SK-N-SH treated with all-trans-retinoic acid at 6 μM for 48 hours (cell line): ENCODE measurements at regions not wholly inside any gene's neighbourhood (a gene's known extent, or its start where the extent isn't known, plus 50 kb on each side); places are given as distances from the start of the nearest gene placed in this dataset.

ENCODE experiments used
- ESRRG ChIP-seq: fragments of 250-450 bp; sonication (Bioruptor Pico); IDR thresholded peaks from 2 replicates; pipeline ENCODE4 v1.6.1; 2021; ENCODE audit warnings: mild to moderate bottlenecking
- PATZ1 ChIP-seq: fragments of 250-450 bp; sonication (Bioruptor Pico); IDR thresholded peaks from 2 replicates; pipeline ENCODE4 v1.8.0; 2020; ENCODE audit warnings: mild to moderate bottlenecking, moderate library complexity, borderline replicate concordance
- PPARA ChIP-seq: fragments of 250-450 bp; sonication (Bioruptor Pico); IDR thresholded peaks from 2 replicates; pipeline ENCODE4 v1.5.0; 2020; ENCODE audit warnings: mild to moderate bottlenecking, borderline replicate concordance
- RARB ChIP-seq: fragments of 250-450 bp; sonication (Bioruptor Pico); IDR thresholded peaks from 2 replicates; pipeline ENCODE4 v1.8.0; 2021; ENCODE audit warnings: mild to moderate bottlenecking, moderate library complexity
- TCF4 ChIP-seq: fragments of 250-450 bp; sonication (Bioruptor Pico); IDR thresholded peaks from 2 replicates; pipeline ENCODE4 v1.8.0; 2021; ENCODE audit warnings: mild to moderate bottlenecking, moderate library complexity, borderline replicate concordance
- TOX ChIP-seq: fragments of 250-450 bp; sonication (Bioruptor Pico); IDR thresholded peaks from 2 replicates; pipeline ENCODE4 v1.8.0; 2021; ENCODE audit warnings: mild to moderate bottlenecking, moderate library complexity, borderline replicate concordance
- ZFP3 ChIP-seq: fragments of 250-450 bp; sonication (Bioruptor Pico); IDR thresholded peaks from 2 replicates; pipeline ENCODE4 v1.5.0; 2020; ENCODE audit warnings: mild to moderate bottlenecking, moderate library complexity
- ZNF565 ChIP-seq: fragments of 450-650 bp; formaldehyde crosslinking; conservative IDR thresholded peaks from 2 replicates; pipeline ENCODE4 v1.5.0; 2020; ENCODE audit warnings: low read depth, mild to moderate bottlenecking, moderate library complexity
- ZNF8 ChIP-seq: fragments of 450-650 bp; formaldehyde crosslinking; IDR thresholded peaks from 2 replicates; pipeline ENCODE4 v1.5.0; 2020; ENCODE audit warnings: mild to moderate bottlenecking, moderate library complexity

GRCh38 chr4:166460769-166461550, 587.9 kb downstream of the TLL1 start:
- TF ChIP-seq TCF4 (no peak), ESRRG (CRISPR knock-in tag) (no peak), ZNF565 (CRISPR knock-in tag) (no peak), RARB (CRISPR knock-in tag) (no peak), PATZ1 (CRISPR knock-in tag) (no peak), TOX (CRISPR knock-in tag) (no peak), PPARA (CRISPR knock-in tag) (no peak), ZFP3 (CRISPR knock-in tag) (no peak), ZNF8 (no peak)
